ENCODE measurements at regions not wholly inside any gene's neighbourhood (a gene's known extent, or its start where the extent isn't known, plus 50 kb on each side); places are given as distances from the start of the nearest gene placed in this dataset.

GRCh38 chr20:42020316-42020715, 402.1 kb upstream of the CHD6 start:
- TF ChIP-seq, protein P1, sequence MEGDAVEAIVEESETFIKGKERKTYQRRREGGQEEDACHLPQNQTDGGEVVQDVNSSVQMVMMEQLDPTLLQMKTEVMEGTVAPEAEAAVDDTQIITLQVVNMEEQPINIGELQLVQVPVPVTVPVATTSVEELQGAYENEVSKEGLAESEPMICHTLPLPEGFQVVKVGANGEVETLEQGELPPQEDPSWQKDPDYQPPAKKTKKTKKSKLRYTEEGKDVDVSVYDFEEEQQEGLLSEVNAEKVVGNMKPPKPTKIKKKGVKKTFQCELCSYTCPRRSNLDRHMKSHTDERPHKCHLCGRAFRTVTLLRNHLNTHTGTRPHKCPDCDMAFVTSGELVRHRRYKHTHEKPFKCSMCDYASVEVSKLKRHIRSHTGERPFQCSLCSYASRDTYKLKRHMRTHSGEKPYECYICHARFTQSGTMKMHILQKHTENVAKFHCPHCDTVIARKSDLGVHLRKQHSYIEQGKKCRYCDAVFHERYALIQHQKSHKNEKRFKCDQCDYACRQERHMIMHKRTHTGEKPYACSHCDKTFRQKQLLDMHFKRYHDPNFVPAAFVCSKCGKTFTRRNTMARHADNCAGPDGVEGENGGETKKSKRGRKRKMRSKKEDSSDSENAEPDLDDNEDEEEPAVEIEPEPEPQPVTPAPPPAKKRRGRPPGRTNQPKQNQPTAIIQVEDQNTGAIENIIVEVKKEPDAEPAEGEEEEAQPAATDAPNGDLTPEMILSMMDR (conservative IDR thresholded peaks at IDR 0.05; ENCODE audit: low read length), result no peak
- no peak for DNase-seq (ENCODE audit: low read depth)
- H3K4me3 ChIP-seq (ENCODE audit: low read length), result no peak overlapping the region

- TF ChIP-seq, protein P1 (conservative IDR thresholded peaks at IDR 0.05; ENCODE audit: low read length), result no peak; the same call in 1 of the 2 replicates
- no peak for DNase-seq (ENCODE audit: low read depth)
- H3K4me3 ChIP-seq (ENCODE audit: low read length), result no peak overlapping the region
These were observed 400.8 kb upstream of the CHD6 start for GRCh38 chr20:42018979-42019378.

DNA sequence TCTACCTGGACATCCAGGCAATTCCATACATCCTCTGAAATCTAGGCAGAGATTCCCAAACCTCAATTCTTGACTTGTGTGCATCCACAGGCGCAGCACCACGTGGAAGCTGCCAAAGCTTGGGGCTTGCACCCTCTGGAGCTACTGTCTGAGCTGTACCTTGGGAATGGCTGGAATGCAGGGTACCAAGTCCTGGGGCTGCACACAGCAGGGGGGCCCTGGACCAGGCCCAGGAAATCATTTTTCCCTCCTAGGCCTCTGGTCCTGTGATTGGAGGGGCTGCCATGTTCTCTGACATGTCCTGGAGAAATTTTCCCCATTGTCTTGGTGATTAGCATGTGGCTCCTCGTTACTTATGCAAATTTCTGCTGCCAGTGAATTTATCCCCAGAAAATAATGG, 391.9 kb upstream of the CHD6 start:
- H3K4me3 ChIP-seq (ENCODE audit: low read length), result no peak overlapping the region
- TF ChIP-seq, protein P1 (conservative IDR thresholded peaks at IDR 0.05; ENCODE audit: low read length), result no peak
- DNase-seq (ENCODE audit: low read depth), result no peak

DNA sequence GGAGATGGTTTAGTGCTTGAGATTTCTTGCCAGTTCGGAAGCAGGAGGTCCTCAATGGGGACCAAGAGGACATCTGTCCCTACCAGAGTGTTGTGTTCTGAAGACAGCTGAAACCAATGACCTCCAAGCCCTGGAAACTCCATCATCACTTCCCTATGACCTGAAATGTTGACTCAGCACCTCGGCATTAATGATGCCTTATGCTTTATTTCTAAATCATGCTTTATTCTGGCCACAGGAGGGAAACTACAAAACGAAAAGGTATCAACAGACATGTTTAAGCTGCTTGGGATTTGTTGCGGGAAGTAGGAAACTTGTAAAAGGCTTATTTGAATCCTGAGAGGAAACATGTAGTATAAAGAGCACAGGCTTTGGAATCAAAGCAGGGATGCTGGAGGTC, 389.1 kb upstream of the CHD6 start:
- DNase-seq (ENCODE audit: low read depth), result no peak
- TF ChIP-seq, protein P1 (conservative IDR thresholded peaks at IDR 0.05; ENCODE audit: low read length), result no peak
- H3K4me3 ChIP-seq (ENCODE audit: low read length), result no peak overlapping the region

- DNase-seq (ENCODE audit: low read depth), result no peak
- TF ChIP-seq, protein P1 (conservative IDR thresholded peaks at IDR 0.05; ENCODE audit: low read length), result no peak
- H3K4me3 ChIP-seq (ENCODE audit: low read length), result no peak overlapping the region
These were observed 387.0 kb upstream of the CHD6 start for GRCh38 chr20:42005211-42005610.

- TF ChIP-seq, protein P1 (conservative IDR thresholded peaks at IDR 0.05; ENCODE audit: low read length), result no peak
- H3K4me3 ChIP-seq (ENCODE audit: low read length), result no peak overlapping the region
- DNase-seq (ENCODE audit: low read depth), result no peak
These were observed 385.2 kb upstream of the CHD6 start for GRCh38 chr20:42003380-42003779.

GRCh38 chr20:41998539-41999341, 380.6 kb upstream of the CHD6 start:
- TF ChIP-seq, protein P1 (conservative IDR thresholded peaks at IDR 0.05; ENCODE audit: low read length), result no peak
- DNase-seq (ENCODE audit: low read depth), result no peak
- no peak overlapping the region for H3K4me3 ChIP-seq (ENCODE audit: low read length)
